ENCODE measurements at regions not wholly inside any gene's neighbourhood (a gene's known extent, or its start where the extent isn't known, plus 50 kb on each side); places are given as distances from the start of the nearest gene placed in this dataset.

- TF ChIP-seq CTCF (IDR thresholded peaks at IDR 0.05) (no peak), EP300 (IDR thresholded peaks at IDR 0.05) (no peak), POLR2A (IDR thresholded peaks at IDR 0.05) (no peak)
- Histone ChIP-seq H3K4me3 (no peak overlapping the region), H3K27me3 (no peaks in the 10 kb centered on the region), H3K9me3 (no peaks in the 10 kb centered on the region), H3K36me3 (no peaks in the 10 kb centered on the region), H3K27ac (no peak overlapping the region), H3K4me1 (ENCODE audit: insufficient read depth) (no peaks in the 10 kb centered on the region)
- no peak for DNase-seq
- 91 to 95% (median 91%) methylated on average over 2 of the region's 2 CpGs for WGBS, 3 donors
- intact Hi-C loops (cut with DNase I): no loop called here
These were observed 54.4 kb upstream of the STXBP5 start for GRCh38 chr6:147149826-147150225.

GRCh38 chr6:147150293-147150692 lies 53.9 kb upstream of the STXBP5 start:
- TF ChIP-seq EP300 (IDR thresholded peaks at IDR 0.05) (no peak), CTCF (IDR thresholded peaks at IDR 0.05) (no peak), POLR2A (IDR thresholded peaks at IDR 0.05) (no peak)
- DNase-seq: no peak
- Histone ChIP-seq H3K9me3 (no peaks in the 10 kb centered on the region), H3K4me1 (ENCODE audit: insufficient read depth) (no peaks in the 10 kb centered on the region), H3K27me3 (no peaks in the 10 kb centered on the region), H3K36me3 (no peaks in the 10 kb centered on the region), H3K27ac (no peak overlapping the region), H3K4me3 (no peak overlapping the region)
- intact Hi-C loops (cut with DNase I): no loop called here
- WGBS, 3 donors: 79 to 98% (median 97%) methylated on average over 1 of the region's 1 CpG

Measured in ovary (tissue), 7 donors.